A549 (cell line): ENCODE measurements at regions not wholly inside any gene's neighbourhood (a gene's known extent, or its start where the extent isn't known, plus 50 kb on each side); places are given as distances from the start of the nearest gene placed in this dataset.

Experiments used
- ATAC-seq, 2 experiments: fragments of 200-7000 bp in 1 of 2; fragments of >200 bp in 1 of 2; cut with Nextera tagmentation in 1 of 2; cut with Tn5 transposase in 1 of 2; 3 replicates each; pipeline versions ENCODE4 v1.8.0 to v1.9.1; 2018 to 2020; ENCODE audit warnings: mild to moderate bottlenecking in 1 of 2, moderate library complexity in 1 of 2
- CTCF ChIA-PET: fragments of 300-600 bp; sonication (Branson Sonifier 250); formaldehyde crosslinking; extraction: SDS; loops from one replicate; lab custom pipeline; 2021; ENCODE audit warnings: antibody characterized with exemption, inconsistent platforms; lab: Yijun Ruan, JAX
- POLR2A ChIA-PET: fragments of 350-600 bp; formaldehyde crosslinking; extraction: SDS; loops from one replicate; lab custom pipeline; 2021; ENCODE audit warnings: antibody characterized with exemption, inconsistent platforms; lab: Yijun Ruan, JAX
- DNase-seq, 2 experiments: peaks; one replicate each; pipeline versions ENCODE4 v3.0.0 to v3.0.0-alpha.2; 2011 to 2016; ENCODE audit warnings: low read depth in 1 of 2, low spot score in 1 of 2
- FAIRE-seq: peaks from 2 replicates; lab custom pipeline; 2011; peaks lifted over from hg19 to GRCh38; lab: Jason Lieb, UNC
- H3K27ac ChIP-seq, 2 experiments: fragments of >200 bp; sonication (Bioruptor Twin); formaldehyde crosslinking; 3 replicates each; pipeline ENCODE4 v1.5.1; 2016 to 2017
- H3K4me1 ChIP-seq: fragments of >200 bp; sonication (Bioruptor Twin); formaldehyde crosslinking; 3 replicates; pipeline ENCODE4 v1.6.1; 2016
- H3K4me2 ChIP-seq: fragments of >200 bp; sonication (Bioruptor Twin); formaldehyde crosslinking; 3 replicates; pipeline ENCODE4 v1.6.1; 2016
- H3K4me3 ChIP-seq: fragments of >200 bp; sonication (Bioruptor Twin); formaldehyde crosslinking; 3 replicates; pipeline ENCODE4 v1.5.1; 2016
- H3K9me3 ChIP-seq: fragments of >200 bp; sonication (Bioruptor Twin); formaldehyde crosslinking; 3 replicates; pipeline ENCODE4 v1.6.1; 2016
- BCL3 ChIP-seq: fragments of >200 bp; sonication (Bioruptor Twin); formaldehyde crosslinking; IDR thresholded peaks from 3 replicates; pipeline ENCODE4 v1.6.1; 2016
- CEBPB ChIP-seq, 2 experiments: fragments of >200 bp in 1 of 2; sonication (Bioruptor Twin) in 1 of 2; formaldehyde crosslinking in 1 of 2; IDR thresholded peaks; 2 replicates each; pipeline ENCODE4 v1.6.1; 2012 to 2016
- CTCF ChIP-seq: fragments of >200 bp; sonication (Bioruptor Twin); formaldehyde crosslinking; IDR thresholded peaks from 3 replicates; pipeline ENCODE4 v1.5.1; 2016
- EHF ChIP-seq: fragments of 250-450 bp; sonication (Bioruptor Pico); IDR thresholded peaks from 2 replicates; pipeline ENCODE4 v1.5.0; 2020; ENCODE audit warnings: mild to moderate bottlenecking
- ELK1 ChIP-seq: fragments of 150-350 bp; IDR thresholded peaks from 2 replicates; pipeline ENCODE4 v1.6.1; 2014; ENCODE audit warnings: low read depth, mild to moderate bottlenecking, low read length
- GATA3 ChIP-seq: IDR thresholded peaks from 2 replicates; pipeline ENCODE4 v1.6.1; 2012; ENCODE audit warnings: borderline replicate concordance
- HOXB13 ChIP-seq: fragments of 250-450 bp; sonication (Bioruptor Pico); IDR thresholded peaks from 2 replicates; pipeline ENCODE4 v1.5.0; 2020; ENCODE audit warnings: low read depth, mild to moderate bottlenecking, moderate library complexity
- JUN ChIP-seq, 2 experiments: fragments of >200 bp; sonication (Bioruptor Twin); formaldehyde crosslinking; IDR thresholded peaks; 2 replicates in 1 of 2; 3 replicates in 1 of 2; pipeline ENCODE4 v1.6.1; 2016 to 2017
- NPAS2 ChIP-seq: fragments of 250-450 bp; sonication (Bioruptor Pico); IDR thresholded peaks from 2 replicates; pipeline ENCODE4 v1.8.0; 2022; ENCODE audit warnings: mild to moderate bottlenecking, moderate library complexity, borderline replicate concordance
- PHF8 ChIP-seq: fragments of 200-600 bp; sonication (generic); IDR thresholded peaks from 2 replicates; pipeline ENCODE4 v1.6.1; 2016; ENCODE audit warnings: low read depth, mild to moderate bottlenecking, antibody characterized with exemption, moderate library complexity, borderline replicate concordance
- POLR2AphosphoS2 ChIP-seq: conservative IDR thresholded peaks from 2 replicates; pipeline ENCODE4 v1.6.1; 2012; ENCODE audit warnings: low read length, improper control_type of control experiment, inconsistent platforms
- RAD21 ChIP-seq, 2 experiments: fragments of >200 bp in 1 of 2; sonication (Bioruptor Twin) in 1 of 2; formaldehyde crosslinking in 1 of 2; IDR thresholded peaks in 1 of 2; conservative IDR thresholded peaks in 1 of 2; 2 replicates in 1 of 2; 3 replicates in 1 of 2; pipeline ENCODE4 v1.6.1; 2012 to 2018; ENCODE audit warnings: inconsistent platforms in 1 of 2
- RARB ChIP-seq: fragments of 250-450 bp; sonication (Bioruptor Pico); IDR thresholded peaks from 2 replicates; pipeline ENCODE4 v1.8.0; 2021; ENCODE audit warnings: mild to moderate bottlenecking, moderate library complexity
- SMC3 ChIP-seq: fragments of >200 bp; sonication (Bioruptor Twin); formaldehyde crosslinking; IDR thresholded peaks from 3 replicates; pipeline ENCODE4 v1.6.1; 2018; ENCODE audit warnings: inconsistent platforms
- TFCP2L1 ChIP-seq: fragments of 250-450 bp; sonication (Bioruptor Pico); IDR thresholded peaks from 2 replicates; pipeline ENCODE4 v1.5.0; 2021; ENCODE audit warnings: mild to moderate bottlenecking
- TP53 ChIP-seq: fragments of 250-450 bp; sonication (Bioruptor Pico); IDR thresholded peaks from 2 replicates; pipeline ENCODE4 v1.5.0; 2021; ENCODE audit warnings: mild to moderate bottlenecking, moderate library complexity
- USF2 ChIP-seq: fragments of 450-650 bp; IDR thresholded peaks from 2 replicates; pipeline ENCODE4 v1.6.1; 2014; ENCODE audit warnings: antibody characterized with exemption
- ZC3H11A ChIP-seq: fragments of 450-650 bp; IDR thresholded peaks from 2 replicates; pipeline ENCODE4 v1.6.1; 2014; ENCODE audit warnings: antibody characterized with exemption, mild to moderate bottlenecking
- ZSCAN20 ChIP-seq: fragments of 250-450 bp; sonication (Bioruptor Pico); IDR thresholded peaks from 2 replicates; pipeline ENCODE4 v1.8.0; 2022; ENCODE audit warnings: mild to moderate bottlenecking, moderate library complexity
- WGBS: methylation state at CpG from one replicate; pipeline ENCODE4 v1.1.6; 2017; ENCODE audit errors: missing lambda C conversion rate; 5-methylcytosine and 5-hydroxymethylcytosine counted together
- TF ChIP-seq, protein P1 (sequence below): fragments of 250-450 bp; sonication (Bioruptor Pico); IDR thresholded peaks from 2 replicates; pipeline ENCODE4 v1.5.0; 2020; ENCODE audit warnings: low read depth, mild to moderate bottlenecking, moderate library complexity
- TF ChIP-seq, protein P2 (sequence below): fragments of >200 bp; sonication (Bioruptor Twin); formaldehyde crosslinking; IDR thresholded peaks from 2 replicates; pipeline ENCODE4 v1.6.1; 2016
- TF ChIP-seq, protein P3 (sequence below): IDR thresholded peaks from 2 replicates; pipeline ENCODE4 v1.6.1; 2012

DNA sequence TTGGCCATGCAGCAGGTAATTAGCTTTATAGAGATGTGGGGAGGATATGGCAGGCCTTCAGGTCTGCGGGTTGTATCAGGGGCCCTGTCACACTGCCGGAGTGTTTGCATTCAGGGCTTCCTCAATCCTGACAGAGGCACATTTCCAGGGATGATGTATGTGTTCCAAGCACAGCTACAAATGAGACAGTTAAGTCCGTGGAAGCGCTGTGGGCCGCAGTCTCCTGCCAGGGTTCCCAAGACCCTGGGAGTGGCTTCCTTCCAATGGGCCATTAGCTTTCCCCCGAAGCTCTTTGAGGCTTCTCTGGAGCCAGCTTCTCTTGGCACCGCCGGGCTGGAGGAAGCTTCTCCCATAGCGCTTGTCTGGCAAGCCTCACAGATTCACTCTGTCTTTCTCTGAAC, 1524.7 kb upstream of the TMEM132C start:
- H3K27ac ChIP-seq: no peak overlapping the region
- POLR2A ChIA-PET: no interaction called here
- no peak overlapping the region for H3K4me2 ChIP-seq
- no peak for TF ChIP-seq CTCF
- no peak for TF ChIP-seq ZC3H11A
- no peak for TF ChIP-seq TP53 (CRISPR knock-in tag)
- TF ChIP-seq TFCP2L1 (CRISPR knock-in tag): no peak
- no peak for TF ChIP-seq ELK1
- no peak for TF ChIP-seq PHF8
- no peak for TF ChIP-seq ZSCAN20
- no peak for TF ChIP-seq USF2
- TF ChIP-seq, protein P1, sequence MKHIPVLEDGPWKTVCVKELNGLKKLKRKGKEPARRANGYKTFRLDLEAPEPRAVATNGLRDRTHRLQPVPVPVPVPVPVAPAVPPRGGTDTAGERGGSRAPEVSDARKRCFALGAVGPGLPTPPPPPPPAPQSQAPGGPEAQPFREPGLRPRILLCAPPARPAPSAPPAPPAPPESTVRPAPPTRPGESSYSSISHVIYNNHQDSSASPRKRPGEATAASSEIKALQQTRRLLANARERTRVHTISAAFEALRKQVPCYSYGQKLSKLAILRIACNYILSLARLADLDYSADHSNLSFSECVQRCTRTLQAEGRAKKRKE: no peak
- no peak for TF ChIP-seq NPAS2
- no peak for TF ChIP-seq JUN (IDR thresholded peaks at IDR 0.05)
- no peak for TF ChIP-seq RARB (CRISPR knock-in tag)
- no peak for TF ChIP-seq BCL3
- no peak for TF ChIP-seq SMC3
- no peak for TF ChIP-seq HOXB13 (CRISPR knock-in tag)
- TF ChIP-seq, all 56 proteins: peak for 0
- H3K4me1 ChIP-seq: no peaks in the 10 kb centered on the region
- WGBS: 20% methylated on average over 9 of the region's 9 CpGs
- CTCF ChIA-PET: no interaction called here
- H3K4me3 ChIP-seq: no peak overlapping the region
- ATAC-seq (no peak), FAIRE-seq (no peak), DNase-seq (no peak)
- H3K9me3 ChIP-seq: no peaks in the 10 kb centered on the region

- TF ChIP-seq POLR2AphosphoS2 (no peak), TFCP2L1 (CRISPR knock-in tag) (no peak), CEBPB (IDR thresholded peaks at IDR 0.05) (no peak), RAD21 (conservative IDR thresholded peaks at IDR 0.05 in 1 of 2, IDR thresholded peaks at IDR 0.05 in 1 of 2) (peak in 1 of 2 experiments; percentile 52; a peak in 3 of 5 replicates), GATA3 (no peak), NPAS2 (no peak), EHF (CRISPR knock-in tag) (no peak), CTCF (peak; percentile 47), SMC3 (0 out of 3 replicates have a peak, but pooled peaks have one; percentile 19), TP53 (CRISPR knock-in tag) (no peak)
- TF ChIP-seq, protein P2, sequence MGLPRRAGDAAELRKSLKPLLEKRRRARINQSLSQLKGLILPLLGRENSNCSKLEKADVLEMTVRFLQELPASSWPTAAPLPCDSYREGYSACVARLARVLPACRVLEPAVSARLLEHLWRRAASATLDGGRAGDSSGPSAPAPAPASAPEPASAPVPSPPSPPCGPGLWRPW: no peak
- TF ChIP-seq, protein P3, sequence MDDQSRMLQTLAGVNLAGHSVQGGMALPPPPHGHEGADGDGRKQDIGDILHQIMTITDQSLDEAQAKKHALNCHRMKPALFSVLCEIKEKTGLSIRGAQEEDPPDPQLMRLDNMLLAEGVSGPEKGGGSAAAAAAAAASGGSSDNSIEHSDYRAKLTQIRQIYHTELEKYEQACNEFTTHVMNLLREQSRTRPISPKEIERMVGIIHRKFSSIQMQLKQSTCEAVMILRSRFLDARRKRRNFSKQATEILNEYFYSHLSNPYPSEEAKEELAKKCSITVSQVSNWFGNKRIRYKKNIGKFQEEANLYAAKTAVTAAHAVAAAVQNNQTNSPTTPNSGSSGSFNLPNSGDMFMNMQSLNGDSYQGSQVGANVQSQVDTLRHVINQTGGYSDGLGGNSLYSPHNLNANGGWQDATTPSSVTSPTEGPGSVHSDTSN: no peak
- Histone ChIP-seq H3K27ac (no peak overlapping the region), H3K9me3 (no peaks in the 10 kb centered on the region), H3K4me1 (no peaks in the 10 kb centered on the region), H3K4me2 (no peak overlapping the region), H3K4me3 (no peak overlapping the region)
- DNase-seq (peak; percentile 36 to 40), ATAC-seq (peak in 1 of 2 experiments; percentile 87; a peak in 4 of 6 replicates), FAIRE-seq (no peak)
- POLR2A ChIA-PET: no interaction called here
- WGBS: 18% methylated on average over 11 of the region's 11 CpGs
- CTCF ChIA-PET: interaction anchor here (0.7 to 2.0 kb wide), 13 partner anchors 9 to 1564 kb away, joined by 3 to 7 read pairs (median 4); no protein-coding TSS in a partner anchor
Observed at GRCh38 chr12:126747530-126748149, 1519.3 kb upstream of the TMEM132C start.
